OCI-LY7 (cell line): ENCODE measurements at regions not wholly inside any gene's neighbourhood (a gene's known extent, or its start where the extent isn't known, plus 50 kb on each side); places are given as distances from the start of the nearest gene placed in this dataset.

Source experiments
- BruUV-seq: library from RNA; stranded (reverse); fragments of 400-500 nt; replicated peaks from 2 replicates; lab custom pipeline; 2021; lab: Mats Ljungman, UMichigan
- CTCF ChIA-PET: fragments of 300-600 bp; sonication (Branson Sonifier 250); formaldehyde crosslinking; loops from one replicate; lab custom pipeline; 2022; ENCODE audit warnings: antibody characterized with exemption; ENCODE audit not compliant: unreplicated experiment; lab: Charles Lee
- POLR2A ChIA-PET: fragments of 300-600 bp; sonication (Branson Sonifier 250); formaldehyde crosslinking; loops from one replicate; lab custom pipeline; 2022; ENCODE audit warnings: antibody characterized with exemption; lab: Charles Lee
- DNase-seq: peaks from one replicate; pipeline ENCODE4 v3.0.0-alpha.2; 2015; ENCODE audit warnings: low spot score
- H2AFZ ChIP-seq: fragments of 200-600 bp; sonication (generic), shearing (Covaris generic); 2 replicates; pipeline ENCODE4 v1.6.1; 2014; ENCODE audit warnings: mild to moderate bottlenecking, antibody characterized with exemption, low read length, moderate library complexity
- H3K27ac ChIP-seq: fragments of 200-600 bp; sonication (generic); 2 replicates; pipeline ENCODE4 v1.5.1; 2014; ENCODE audit warnings: mixed run types, low read depth, mild to moderate bottlenecking, moderate library complexity, low read length, inconsistent platforms; ENCODE audit not compliant: poor library complexity, severe bottlenecking
- H3K36me3 ChIP-seq: fragments of 200-600 bp; sonication (generic); 2 replicates; pipeline ENCODE4 v1.6.1; 2014; ENCODE audit warnings: mild to moderate bottlenecking, antibody characterized with exemption, low read length, moderate library complexity, mixed read lengths; ENCODE audit not compliant: insufficient read depth
- H3K4me1 ChIP-seq: fragments of 200-600 bp; sonication (generic); 2 replicates; pipeline ENCODE4 v1.5.1; 2014; ENCODE audit warnings: mild to moderate bottlenecking, low read length; ENCODE audit not compliant: insufficient read depth, poor library complexity, severe bottlenecking
- H3K4me2 ChIP-seq: fragments of 200-600 bp; sonication (generic); 2 replicates; pipeline ENCODE4 v1.6.1; 2014; ENCODE audit warnings: mild to moderate bottlenecking, low read length
- H3K4me3 ChIP-seq: fragments of 200-600 bp; sonication (generic); 2 replicates; pipeline ENCODE4 v1.5.1; 2014; ENCODE audit warnings: mild to moderate bottlenecking, low read depth, low read length; ENCODE audit not compliant: poor library complexity, severe bottlenecking
- H3K79me2 ChIP-seq: fragments of 200-600 bp; sonication (generic); 2 replicates; pipeline ENCODE4 v1.6.1; 2016; ENCODE audit warnings: low read depth, mild to moderate bottlenecking, low read length, moderate library complexity, mixed read lengths; ENCODE audit not compliant: insufficient read depth
- H3K9me2 ChIP-seq: fragments of 200-600 bp; sonication (generic); 2 replicates; pipeline ENCODE4 v1.6.1; 2016; ENCODE audit warnings: mild to moderate bottlenecking, low read length, mixed read lengths; ENCODE audit not compliant: insufficient read depth
- H3K9me3 ChIP-seq: fragments of 200-600 bp; sonication (generic); 2 replicates; pipeline ENCODE4 v1.6.1; 2014; ENCODE audit warnings: mild to moderate bottlenecking, mixed run types, low read length, mixed read lengths
- H4K20me1 ChIP-seq: fragments of 200-600 bp; sonication (generic); 2 replicates; pipeline ENCODE4 v1.6.1; 2014; ENCODE audit warnings: mild to moderate bottlenecking, antibody characterized with exemption, low read length, moderate library complexity, mixed read lengths; ENCODE audit not compliant: insufficient read depth
- EZH2phosphoT487 ChIP-seq: fragments of 200-600 bp; sonication (generic); IDR thresholded peaks from 2 replicates; pipeline ENCODE4 v1.6.1; 2018; ENCODE audit warnings: low read depth, borderline replicate concordance, mild to moderate bottlenecking, mixed run types, antibody characterized with exemption, low read length, moderate library complexity, mixed read lengths
- intact Hi-C: fragments of 100-400 bp; cut with micrococcal nuclease; formaldehyde crosslinking; loops from one replicate; pipeline ENCODE4 v1.10.0; 2022; ENCODE audit not compliant: unreplicated experiment
- TF ChIP-seq, protein P1 (sequence below): fragments of 200-600 bp; sonication (generic); conservative IDR thresholded peaks from 2 replicates; pipeline ENCODE4 v1.5.1; 2014; ENCODE audit warnings: mild to moderate bottlenecking, antibody characterized with exemption, low read length, moderate library complexity, mixed read lengths

GRCh38 chr6:94988701-94989100 lies 588.6 kb upstream of the MANEA start:
- no peaks in the 10 kb centered on the region for H3K9me2 ChIP-seq
- no peak overlapping the region for H3K4me2 ChIP-seq
- no peak overlapping the region for H3K27ac ChIP-seq
- no peaks in the 10 kb centered on the region for H3K36me3 ChIP-seq
- H3K4me1 ChIP-seq = no peaks in the 10 kb centered on the region
- POLR2A ChIA-PET = no interaction called here
- no peak overlapping the region for H3K4me3 ChIP-seq
- no TSS peak for BruUV-seq
- no peaks in the 10 kb centered on the region for H3K79me2 ChIP-seq
- H4K20me1 ChIP-seq = no peaks in the 10 kb centered on the region
- H3K9me3 ChIP-seq = no peaks in the 10 kb centered on the region
- CTCF ChIA-PET = no interaction called here
- H2AFZ ChIP-seq = no peak overlapping the region
- intact Hi-C loops = no loop called here
- TF ChIP-seq EZH2phosphoT487 = no peak
- TF ChIP-seq, protein P1, sequence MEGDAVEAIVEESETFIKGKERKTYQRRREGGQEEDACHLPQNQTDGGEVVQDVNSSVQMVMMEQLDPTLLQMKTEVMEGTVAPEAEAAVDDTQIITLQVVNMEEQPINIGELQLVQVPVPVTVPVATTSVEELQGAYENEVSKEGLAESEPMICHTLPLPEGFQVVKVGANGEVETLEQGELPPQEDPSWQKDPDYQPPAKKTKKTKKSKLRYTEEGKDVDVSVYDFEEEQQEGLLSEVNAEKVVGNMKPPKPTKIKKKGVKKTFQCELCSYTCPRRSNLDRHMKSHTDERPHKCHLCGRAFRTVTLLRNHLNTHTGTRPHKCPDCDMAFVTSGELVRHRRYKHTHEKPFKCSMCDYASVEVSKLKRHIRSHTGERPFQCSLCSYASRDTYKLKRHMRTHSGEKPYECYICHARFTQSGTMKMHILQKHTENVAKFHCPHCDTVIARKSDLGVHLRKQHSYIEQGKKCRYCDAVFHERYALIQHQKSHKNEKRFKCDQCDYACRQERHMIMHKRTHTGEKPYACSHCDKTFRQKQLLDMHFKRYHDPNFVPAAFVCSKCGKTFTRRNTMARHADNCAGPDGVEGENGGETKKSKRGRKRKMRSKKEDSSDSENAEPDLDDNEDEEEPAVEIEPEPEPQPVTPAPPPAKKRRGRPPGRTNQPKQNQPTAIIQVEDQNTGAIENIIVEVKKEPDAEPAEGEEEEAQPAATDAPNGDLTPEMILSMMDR = no peak
- DNase-seq = no peak

GRCh38 chr6:95017922-95018321 lies 559.4 kb upstream of the MANEA start:
- intact Hi-C loops = no loop called here
- TF ChIP-seq, protein P1 = no peak
- TF ChIP-seq EZH2phosphoT487 = no peak
- no peak overlapping the region for H3K27ac ChIP-seq
- H3K4me1 ChIP-seq = no peaks in the 10 kb centered on the region
- H3K36me3 ChIP-seq = no peaks in the 10 kb centered on the region
- ChIA-PET CTCF (no interaction called here), POLR2A (no interaction called here)
- H3K9me3 ChIP-seq = no peaks in the 10 kb centered on the region
- no peak overlapping the region for H3K4me2 ChIP-seq
- DNase-seq = no peak
- H3K79me2 ChIP-seq = no peaks in the 10 kb centered on the region
- H3K9me2 ChIP-seq = no peaks in the 10 kb centered on the region
- H2AFZ ChIP-seq = no peak overlapping the region
- no TSS peak for BruUV-seq
- H3K4me3 ChIP-seq = no peak overlapping the region
- no peaks in the 10 kb centered on the region for H4K20me1 ChIP-seq
